A673 (cell line): ENCODE measurements at regions not wholly inside any gene's neighbourhood (a gene's known extent, or its start where the extent isn't known, plus 50 kb on each side); places are given as distances from the start of the nearest gene placed in this dataset.

Source experiments
- CTCF ChIP-seq: fragments of 300-800, 200-600 bp; sonication (generic); conservative IDR thresholded peaks from 2 replicates; pipeline ENCODE4 v1.5.1; 2017; ENCODE audit warnings: low read depth, mild to moderate bottlenecking, antibody characterized with exemption, low read length, moderate library complexity, mixed read lengths
- EZH2 ChIP-seq: fragments of 200-600 bp; sonication (generic); IDR thresholded peaks from 2 replicates; pipeline ENCODE4 v1.6.1; 2017; ENCODE audit warnings: borderline replicate concordance, low read depth, mild to moderate bottlenecking, mixed read lengths, antibody characterized with exemption, low read length; ENCODE audit not compliant: poor library complexity, severe bottlenecking

DNA sequence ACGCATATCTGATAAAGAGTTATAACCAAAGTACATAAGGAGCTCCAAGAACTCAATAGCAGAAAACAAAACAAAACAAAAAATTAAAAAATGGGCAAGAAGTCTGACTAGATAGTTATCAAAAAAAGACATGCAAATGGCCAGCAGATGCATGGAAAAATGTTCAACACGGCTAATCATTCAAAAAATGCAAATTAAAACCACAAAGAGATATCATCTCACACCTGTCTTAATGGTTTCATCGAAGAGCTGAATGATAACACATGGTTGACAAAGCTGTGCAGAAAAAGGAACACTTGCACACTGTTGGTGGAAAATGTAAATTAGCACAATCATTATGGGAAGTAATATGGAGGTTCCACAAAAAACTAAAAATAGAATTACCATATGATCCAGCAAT lies 751.3 kb upstream of the POU3F3 start:
- no peak for TF ChIP-seq CTCF
- TF ChIP-seq EZH2: no peak
